CD4-positive, alpha-beta T cell (primary cell): ENCODE measurements at regions not wholly inside any gene's neighbourhood (a gene's known extent, or its start where the extent isn't known, plus 50 kb on each side); places are given as distances from the start of the nearest gene placed in this dataset.

Experiments used
- ATAC-seq: fragments of 200-7000 bp; cut with Tn5 transposase; one replicate; pipeline ENCODE4 v1.10.0; 2022; ENCODE audit warnings: mild to moderate bottlenecking; ENCODE audit not compliant: poor library complexity
- CTCF ChIA-PET: fragments of 350-600 bp; sonication (Branson Sonifier 250); formaldehyde crosslinking; loops from one replicate; lab custom pipeline; 2021; ENCODE audit warnings: antibody characterized with exemption, inconsistent platforms; lab: Charles Lee
- POLR2A ChIA-PET: fragments of 350-600 bp; sonication (Branson Sonifier 250); formaldehyde crosslinking; loops from one replicate; lab custom pipeline; 2021; ENCODE audit warnings: antibody characterized with exemption, inconsistent platforms; lab: Charles Lee
- DNase-seq, 14 experiments: peaks; one replicate each; pipeline ENCODE4 v3.0.0-alpha.2; 2013 to 2020; ENCODE audit warnings: mixed read lengths in 2 of 14
- H3K27ac ChIP-seq, 2 donors: one replicate each; pipeline versions ENCODE4 v1.5.1 to v1.7.0; 2013; ENCODE audit warnings: low read length in 2 of 2, low read depth in 1 of 2, mild to moderate bottlenecking in 1 of 2
- H3K27me3 ChIP-seq, 2 experiments: 1 replicate in 1 of 2; 2 replicates in 1 of 2; pipeline versions ENCODE4 v1.6.1 to v1.7.0; 2013; ENCODE audit warnings: low read length in 2 of 2, control low read depth in 1 of 2, mild to moderate bottlenecking in 1 of 2, moderate library complexity in 1 of 2; ENCODE audit not compliant: insufficient read depth in 2 of 2, control insufficient read depth in 1 of 2
- H3K36me3 ChIP-seq: one replicate; pipeline ENCODE4 v1.6.1; 2013; ENCODE audit warnings: low read length, control low read depth; ENCODE audit not compliant: insufficient read depth
- H3K4me1 ChIP-seq: one replicate; pipeline ENCODE4 v1.6.1; 2013; ENCODE audit warnings: low read length, control low read depth; ENCODE audit not compliant: insufficient read depth
- H3K4me3 ChIP-seq: one replicate; pipeline ENCODE4 v1.5.1; 2013; ENCODE audit warnings: mild to moderate bottlenecking, low read length, moderate library complexity
- H3K9me3 ChIP-seq, 2 experiments: 1 replicate in 1 of 2; 2 replicates in 1 of 2; pipeline versions ENCODE4 v1.6.1 to v1.7.0; 2013; ENCODE audit warnings: low read length in 2 of 2, mild to moderate bottlenecking in 2 of 2, control low read depth in 1 of 2, moderate library complexity in 1 of 2; ENCODE audit not compliant: control insufficient read depth in 1 of 2, insufficient read depth in 1 of 2
- H3K27ac Mint-ChIP-seq: one replicate; pipeline ENCODE4 v1.8.0; 2020; ENCODE audit warnings: mixed read lengths
- H3K27me3 Mint-ChIP-seq: one replicate; pipeline ENCODE4 v1.8.0; 2021; ENCODE audit warnings: mixed read lengths
- H3K36me3 Mint-ChIP-seq: one replicate; pipeline ENCODE4 v1.8.0; 2021; ENCODE audit warnings: low read depth, mixed read lengths
- H3K4me1 Mint-ChIP-seq: one replicate; pipeline ENCODE4 v1.8.0; 2021; ENCODE audit warnings: low read depth, mixed read lengths
- H3K4me3 Mint-ChIP-seq: one replicate; pipeline ENCODE4 v1.8.0; 2020; ENCODE audit warnings: mild to moderate bottlenecking, mixed read lengths
- H3K9me3 Mint-ChIP-seq: one replicate; pipeline ENCODE4 v1.8.0; 2020; ENCODE audit warnings: mixed read lengths
- CTCF ChIP-seq: fragments of 200-600 bp; IDR thresholded peaks from one replicate; pipeline ENCODE4 v1.8.0; 2022; ENCODE audit warnings: antibody characterized with exemption, mild to moderate bottlenecking
- intact Hi-C, 2 experiments: fragments of 100-400 bp; cut with DNase I in 1 of 2; cut with micrococcal nuclease in 1 of 2; formaldehyde crosslinking; loops; one replicate each; pipeline versions ENCODE4 v1.15.1 to v1.9.0; 2023 to 2025; cut with DNase I, micrococcal nuclease

GRCh38 chr1:4220362-4220761, 320.3 kb upstream of the C1orf174 start:
- ChIA-PET POLR2A (no interaction called here), CTCF (no interaction called here)
- TF ChIP-seq CTCF = no peak
- Mint-ChIP-seq H3K4me3 (no peak overlapping the region), H3K4me1 (no peaks in the 10 kb centered on the region), H3K9me3 (no peaks in the 10 kb centered on the region), H3K27ac (no peak overlapping the region), H3K27me3 (peaks cover 13% of the 10 kb centered on the region), H3K36me3 (no peaks in the 10 kb centered on the region)
- intact Hi-C loops = no loop called here
- Histone ChIP-seq H3K4me3 (no peak overlapping the region), H3K36me3 (no peaks in the 10 kb centered on the region), H3K9me3 (peaks cover 0 to 21% of the 10 kb centered on the region in 2 experiments), H3K4me1 (no peaks in the 10 kb centered on the region), H3K27ac (no peak overlapping the region), H3K27me3 (peaks cover 0 to 4% of the 10 kb centered on the region in 2 experiments)
- ATAC-seq (no peak), DNase-seq (no peak)

- intact Hi-C loops = no loop called here
- Histone ChIP-seq H3K27ac (no peak overlapping the region), H3K4me3 (no peak overlapping the region), H3K9me3 (peaks cover 0 to 16% of the 10 kb centered on the region in 2 experiments), H3K27me3 (peaks cover 0 to 4% of the 10 kb centered on the region in 2 experiments), H3K36me3 (no peaks in the 10 kb centered on the region), H3K4me1 (no peaks in the 10 kb centered on the region)
- CTCF ChIA-PET = no interaction called here
- H3K4me3 Mint-ChIP-seq = no peak overlapping the region
- TF ChIP-seq CTCF = no peak
- H3K4me1 Mint-ChIP-seq = no peaks in the 10 kb centered on the region
- DNase-seq = no peak
- H3K27me3 Mint-ChIP-seq = peaks cover 16% of the 10 kb centered on the region
- no peak for ATAC-seq
- H3K9me3 Mint-ChIP-seq = no peaks in the 10 kb centered on the region
- H3K27ac Mint-ChIP-seq = no peak overlapping the region
- no peaks in the 10 kb centered on the region for H3K36me3 Mint-ChIP-seq
- POLR2A ChIA-PET = no interaction called here
Observed at GRCh38 chr1:4221107-4221506, 321.0 kb upstream of the C1orf174 start.

- no peak for TF ChIP-seq CTCF
- Mint-ChIP-seq H3K4me3 (no peak overlapping the region), H3K27me3 (peaks cover 10% of the 10 kb centered on the region), H3K36me3 (no peaks in the 10 kb centered on the region), H3K9me3 (no peaks in the 10 kb centered on the region), H3K27ac (no peak overlapping the region), H3K4me1 (no peaks in the 10 kb centered on the region)
- ATAC-seq (no peak), DNase-seq (no peak)
- intact Hi-C loops = no loop called here
- Histone ChIP-seq H3K4me3 (no peak overlapping the region), H3K27me3 (peaks cover 0 to 4% of the 10 kb centered on the region in 2 experiments), H3K36me3 (no peaks in the 10 kb centered on the region), H3K4me1 (no peaks in the 10 kb centered on the region), H3K9me3 (no peaks in the 10 kb centered on the region), H3K27ac (no peak overlapping the region)
- POLR2A ChIA-PET = no interaction called here
- CTCF ChIA-PET = no interaction called here
Observed at GRCh38 chr1:4224684-4225467, 324.8 kb upstream of the C1orf174 start.
